ENCODE measurements at regions not wholly inside any gene's neighbourhood (a gene's known extent, or its start where the extent isn't known, plus 50 kb on each side); places are given as distances from the start of the nearest gene placed in this dataset.

DNA sequence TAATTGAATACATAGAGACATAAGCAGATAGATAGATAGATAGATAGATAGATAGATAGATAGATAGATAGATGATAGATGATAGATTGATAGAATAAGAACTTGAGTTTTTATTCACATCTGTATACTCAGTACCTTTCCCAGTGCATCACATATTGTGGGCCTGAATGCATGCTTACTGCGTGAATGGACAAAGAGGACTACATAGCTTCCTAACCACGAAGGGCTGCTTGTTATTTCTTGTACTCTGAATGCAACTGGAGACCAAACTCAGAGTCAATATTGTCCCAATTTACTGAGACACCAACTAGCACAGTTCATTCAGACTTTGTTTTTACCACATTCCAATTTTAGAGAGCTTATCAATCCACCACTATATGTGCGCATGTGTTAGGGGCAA is 422.9 kb upstream of the GRM7 start:
- no peak overlapping the region for H2BK12ac ChIP-seq (ENCODE audit: low read length)
- no peak overlapping the region for H3K18ac ChIP-seq (ENCODE audit: low read length)
- H3K4me1 ChIP-seq (ENCODE audit: control insufficient read depth in 2 of 2, insufficient read depth in 1 of 2, low read depth in 1 of 2, low read length in 2 of 2): no peaks in the 10 kb centered on the region
- no peak overlapping the region for H3K4me2 ChIP-seq (ENCODE audit: insufficient read depth, low read length, poor library complexity, severe bottlenecking)
- no peak overlapping the region for H2AK5ac ChIP-seq (ENCODE audit: low read depth, low read length)
- H3K27ac ChIP-seq (replicated peaks; ENCODE audit: low read length): no peak overlapping the region
- no peak overlapping the region for H3K23ac ChIP-seq (ENCODE audit: low read depth, low read length, poor library complexity)
- H3K14ac ChIP-seq (ENCODE audit: low read length): no peak overlapping the region
- no peak overlapping the region for H2BK5ac ChIP-seq (ENCODE audit: low read length)
- no peak overlapping the region for H4K91ac ChIP-seq (ENCODE audit: low read depth, low read length, poor library complexity)
- no peak overlapping the region for H3K4me3 ChIP-seq (ENCODE audit: low read length in 2 of 2)
- H3K79me1 ChIP-seq (ENCODE audit: low read depth, low read length): no peaks in the 10 kb centered on the region
- H2AFZ ChIP-seq (ENCODE audit: low read length): no peak overlapping the region
- H3K9me3 ChIP-seq (replicated peaks in 1 of 2; ENCODE audit: control insufficient read depth in 2 of 2, insufficient read depth in 1 of 2, low read depth in 1 of 2, low read length in 2 of 2): no peaks in the 10 kb centered on the region
- H3K9ac ChIP-seq (ENCODE audit: low read depth, low read length, poor library complexity): no peak overlapping the region
- H3K4ac ChIP-seq (ENCODE audit: low read length): no peak overlapping the region
- H3K36me3 ChIP-seq (replicated peaks in 1 of 2; ENCODE audit: control insufficient read depth in 2 of 2, insufficient read depth in 2 of 2, low read length in 2 of 2): no peaks in the 10 kb centered on the region
- H3K27me3 ChIP-seq (ENCODE audit: control insufficient read depth in 3 of 3, insufficient read depth in 3 of 3, low read depth in 1 of 3, low read length in 3 of 3): no peaks in the 10 kb centered on the region
- no peak overlapping the region for H2BK15ac ChIP-seq (ENCODE audit: low read length)
- no CpG with 5 or more reads among the region's 3 CpGs for WGBS, 2 donors (ENCODE audit: extremely low coverage in 2 of 2, insufficient read length in 2 of 2, insufficient replicate concordance in 1 of 2)
- no peak for DNase-seq (ENCODE audit: low spot score)
- H4K8ac ChIP-seq (ENCODE audit: low read depth, low read length): no peak overlapping the region
- H2BK120ac ChIP-seq (ENCODE audit: low read depth, low read length): no peak overlapping the region

DNA sequence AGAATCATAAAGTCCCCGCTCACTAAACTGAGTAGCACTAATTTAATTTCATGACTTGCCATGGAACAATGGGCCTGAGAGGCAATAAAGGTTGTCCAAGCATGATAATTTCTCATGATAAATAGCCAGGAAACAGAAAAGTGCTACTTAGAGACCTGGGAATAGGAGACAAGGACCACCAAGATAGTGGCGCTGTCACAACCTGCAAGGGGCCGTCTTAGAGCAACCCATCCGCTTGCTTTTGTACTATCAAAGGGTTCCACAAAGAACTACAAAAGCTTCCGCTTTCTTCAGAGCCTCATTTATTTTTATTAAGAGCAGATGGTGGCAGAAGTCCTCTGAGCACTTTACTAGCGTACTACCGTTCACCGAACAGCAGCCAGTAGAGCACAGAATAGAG is 421.7 kb upstream of the GRM7 start:
- H2AK5ac ChIP-seq (ENCODE audit: low read depth, low read length): no peak overlapping the region
- no peak overlapping the region for H4K91ac ChIP-seq (ENCODE audit: low read depth, low read length, poor library complexity)
- H3K14ac ChIP-seq (ENCODE audit: low read length): no peak overlapping the region
- H3K9me3 ChIP-seq (replicated peaks in 1 of 2; ENCODE audit: control insufficient read depth in 2 of 2, insufficient read depth in 1 of 2, low read depth in 1 of 2, low read length in 2 of 2): no peaks in the 10 kb centered on the region
- H3K4me2 ChIP-seq (ENCODE audit: insufficient read depth, low read length, poor library complexity, severe bottlenecking): no peak overlapping the region
- WGBS, 2 donors (ENCODE audit: extremely low coverage in 2 of 2, insufficient read length in 2 of 2, insufficient replicate concordance in 1 of 2): no CpG with 5 or more reads among the region's 8 CpGs
- H3K4ac ChIP-seq (ENCODE audit: low read length): no peak overlapping the region
- no peak overlapping the region for H2AFZ ChIP-seq (ENCODE audit: low read length)
- no peak overlapping the region for H3K27ac ChIP-seq (replicated peaks; ENCODE audit: low read length)
- no peak overlapping the region for H3K4me3 ChIP-seq (ENCODE audit: low read length in 2 of 2)
- H3K4me1 ChIP-seq (ENCODE audit: control insufficient read depth in 2 of 2, insufficient read depth in 1 of 2, low read depth in 1 of 2, low read length in 2 of 2): no peaks in the 10 kb centered on the region
- no peak overlapping the region for H3K9ac ChIP-seq (ENCODE audit: low read depth, low read length, poor library complexity)
- no peak overlapping the region for H2BK15ac ChIP-seq (ENCODE audit: low read length)
- H3K36me3 ChIP-seq (replicated peaks in 1 of 2; ENCODE audit: control insufficient read depth in 2 of 2, insufficient read depth in 2 of 2, low read length in 2 of 2): no peaks in the 10 kb centered on the region
- H3K18ac ChIP-seq (ENCODE audit: low read length): no peak overlapping the region
- H2BK12ac ChIP-seq (ENCODE audit: low read length): no peak overlapping the region
- no peak overlapping the region for H2BK120ac ChIP-seq (ENCODE audit: low read depth, low read length)
- no peaks in the 10 kb centered on the region for H3K79me1 ChIP-seq (ENCODE audit: low read depth, low read length)
- DNase-seq (ENCODE audit: low spot score): no peak
- no peak overlapping the region for H4K8ac ChIP-seq (ENCODE audit: low read depth, low read length)
- H3K23ac ChIP-seq (ENCODE audit: low read depth, low read length, poor library complexity): no peak overlapping the region
- H2BK5ac ChIP-seq (ENCODE audit: low read length): no peak overlapping the region
- H3K27me3 ChIP-seq (ENCODE audit: control insufficient read depth in 3 of 3, insufficient read depth in 3 of 3, low read depth in 1 of 3, low read length in 3 of 3): no peaks in the 10 kb centered on the region

DNA sequence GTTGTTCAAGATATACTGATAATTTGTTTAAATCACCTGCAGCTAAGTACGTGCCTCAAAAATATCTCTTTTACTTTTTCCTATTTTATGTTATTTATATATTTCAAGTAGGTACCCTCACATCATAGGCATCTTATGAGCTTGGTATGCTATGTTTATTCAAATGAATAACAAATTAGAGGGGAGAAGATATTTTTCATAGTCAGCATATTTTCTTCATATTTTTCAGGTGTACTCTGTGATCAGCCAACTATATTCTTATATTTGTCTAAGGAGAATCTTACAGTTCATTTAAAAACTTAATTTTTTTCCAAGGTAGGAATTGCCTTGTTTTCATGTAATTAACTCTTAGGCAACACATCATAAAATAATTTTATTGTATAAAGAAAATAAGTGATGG is 421.1 kb upstream of the GRM7 start:
- no peaks in the 10 kb centered on the region for H3K79me1 ChIP-seq (ENCODE audit: low read depth, low read length)
- no CpG with 5 or more reads among the region's 1 CpG for WGBS, 2 donors (ENCODE audit: extremely low coverage in 2 of 2, insufficient read length in 2 of 2, insufficient replicate concordance in 1 of 2)
- no peak overlapping the region for H3K4ac ChIP-seq (ENCODE audit: low read length)

DNA sequence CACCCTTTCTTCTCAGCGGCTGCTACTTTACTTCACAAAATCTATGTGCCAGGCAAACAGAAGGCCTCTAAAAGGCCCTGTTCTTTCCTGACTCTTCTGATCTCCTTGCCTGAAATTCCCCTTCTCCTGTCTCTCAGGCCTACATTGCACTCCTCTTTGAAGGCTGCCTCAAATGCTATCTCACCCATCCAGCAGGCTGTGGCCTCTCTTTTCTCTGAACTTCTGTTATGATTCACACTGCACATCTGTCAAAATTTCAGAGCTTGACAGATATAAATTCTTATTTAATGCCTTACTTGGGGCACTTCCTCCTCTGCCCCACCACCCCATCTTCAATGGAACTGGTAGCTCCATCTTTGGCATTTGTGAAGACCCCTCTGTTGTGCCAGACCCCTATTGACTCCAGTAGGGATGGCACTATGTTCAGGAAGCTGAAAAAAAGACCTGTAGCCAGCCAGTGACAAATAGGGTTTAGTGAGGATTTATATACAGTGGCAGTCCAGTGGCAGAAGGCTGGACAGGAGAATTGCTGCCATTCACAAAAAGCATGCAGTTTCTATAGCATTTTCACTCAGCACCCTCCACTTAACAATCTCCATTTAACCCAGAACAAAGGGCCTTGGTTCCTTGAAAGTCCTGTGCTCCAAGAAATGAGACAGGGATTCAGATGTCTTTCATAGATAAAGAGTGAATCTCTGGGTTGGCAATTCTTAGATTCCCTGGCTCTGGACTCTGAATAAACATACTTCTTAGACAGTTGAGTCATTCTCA is 415.8 kb upstream of the GRM7 start:
- no peak overlapping the region for H3K14ac ChIP-seq (ENCODE audit: low read length)
- H2BK120ac ChIP-seq (ENCODE audit: low read depth, low read length): no peak overlapping the region
- no peaks in the 10 kb centered on the region for H3K4me1 ChIP-seq (ENCODE audit: control insufficient read depth in 2 of 2, insufficient read depth in 1 of 2, low read depth in 1 of 2, low read length in 2 of 2)
- no peak overlapping the region for H3K18ac ChIP-seq (ENCODE audit: low read length)
- no peaks in the 10 kb centered on the region for H3K9me3 ChIP-seq (replicated peaks in 1 of 2; ENCODE audit: control insufficient read depth in 2 of 2, insufficient read depth in 1 of 2, low read depth in 1 of 2, low read length in 2 of 2)
- H3K36me3 ChIP-seq (replicated peaks in 1 of 2; ENCODE audit: control insufficient read depth in 2 of 2, insufficient read depth in 2 of 2, low read length in 2 of 2): no peaks in the 10 kb centered on the region
- no peaks in the 10 kb centered on the region for H3K27me3 ChIP-seq (ENCODE audit: control insufficient read depth in 3 of 3, insufficient read depth in 3 of 3, low read depth in 1 of 3, low read length in 3 of 3)
- no peak overlapping the region for H3K9ac ChIP-seq (ENCODE audit: low read depth, low read length, poor library complexity)
- H2AFZ ChIP-seq (ENCODE audit: low read length): no peak overlapping the region
- H3K79me1 ChIP-seq (ENCODE audit: low read depth, low read length): no peaks in the 10 kb centered on the region
- no peak overlapping the region for H4K8ac ChIP-seq (ENCODE audit: low read depth, low read length)
- no peak overlapping the region for H2BK12ac ChIP-seq (ENCODE audit: low read length)
- DNase-seq (ENCODE audit: low spot score): no peak
- H3K4me3 ChIP-seq (ENCODE audit: low read length in 2 of 2): no peak overlapping the region
- no peak overlapping the region for H2BK5ac ChIP-seq (ENCODE audit: low read length)
- WGBS, 2 donors (ENCODE audit: extremely low coverage in 2 of 2, insufficient read length in 2 of 2, insufficient replicate concordance in 1 of 2): no CpG with 5 or more reads among the region's 1 CpG
- no peak overlapping the region for H3K4me2 ChIP-seq (ENCODE audit: insufficient read depth, low read length, poor library complexity, severe bottlenecking)
- no peak overlapping the region for H4K91ac ChIP-seq (ENCODE audit: low read depth, low read length, poor library complexity)
- H2BK15ac ChIP-seq (ENCODE audit: low read length): no peak overlapping the region
- no peak overlapping the region for H3K23ac ChIP-seq (ENCODE audit: low read depth, low read length, poor library complexity)
- H3K27ac ChIP-seq (replicated peaks; ENCODE audit: low read length): no peak overlapping the region
- no peak overlapping the region for H3K4ac ChIP-seq (ENCODE audit: low read length)
- no peak overlapping the region for H2AK5ac ChIP-seq (ENCODE audit: low read depth, low read length)

More for the DNA sequence above, 421.1 kb upstream of the GRM7 start:
- Histone ChIP-seq H3K4me1 (ENCODE audit: control insufficient read depth in 2 of 2, insufficient read depth in 1 of 2, low read depth in 1 of 2, low read length in 2 of 2) (no peaks in the 10 kb centered on the region), H3K4me3 (ENCODE audit: low read length in 2 of 2) (no peak overlapping the region), H2AFZ (ENCODE audit: low read length) (no peak overlapping the region), H3K18ac (ENCODE audit: low read length) (no peak overlapping the region), H2AK5ac (ENCODE audit: low read depth, low read length) (no peak overlapping the region), H2BK120ac (ENCODE audit: low read depth, low read length) (no peak overlapping the region), H2BK15ac (ENCODE audit: low read length) (no peak overlapping the region), H3K9ac (ENCODE audit: low read depth, low read length, poor library complexity) (no peak overlapping the region), H4K8ac (ENCODE audit: low read depth, low read length) (no peak overlapping the region), H3K27me3 (ENCODE audit: control insufficient read depth in 3 of 3, insufficient read depth in 3 of 3, low read depth in 1 of 3, low read length in 3 of 3) (no peaks in the 10 kb centered on the region), H3K9me3 (replicated peaks in 1 of 2; ENCODE audit: control insufficient read depth in 2 of 2, insufficient read depth in 1 of 2, low read depth in 1 of 2, low read length in 2 of 2) (no peaks in the 10 kb centered on the region), H3K14ac (ENCODE audit: low read length) (no peak overlapping the region), H2BK12ac (ENCODE audit: low read length) (no peak overlapping the region), H3K27ac (replicated peaks; ENCODE audit: low read length) (no peak overlapping the region), H2BK5ac (ENCODE audit: low read length) (no peak overlapping the region), H3K4me2 (ENCODE audit: insufficient read depth, low read length, poor library complexity, severe bottlenecking) (no peak overlapping the region), H4K91ac (ENCODE audit: low read depth, low read length, poor library complexity) (no peak overlapping the region), H3K23ac (ENCODE audit: low read depth, low read length, poor library complexity) (no peak overlapping the region), H3K36me3 (replicated peaks in 1 of 2; ENCODE audit: control insufficient read depth in 2 of 2, insufficient read depth in 2 of 2, low read length in 2 of 2) (no peaks in the 10 kb centered on the region)
- no peak for DNase-seq (ENCODE audit: low spot score)
